Panc1 (cell line): ENCODE measurements at regions not wholly inside any gene's neighbourhood (a gene's known extent, or its start where the extent isn't known, plus 50 kb on each side); places are given as distances from the start of the nearest gene placed in this dataset.

Source experiments
- ATAC-seq: fragments of 200-7000 bp; cut with Tn5 transposase; 2 replicates; pipeline ENCODE4 v1.9.1; 2020; ENCODE audit warnings: mild to moderate bottlenecking, moderate library complexity
- BruUV-seq: library from RNA; stranded (reverse); fragments of 400-500 nt; replicated peaks from 2 replicates; lab custom pipeline; 2021; lab: Mats Ljungman, UMichigan
- CTCF ChIA-PET: fragments of 300-600 bp; sonication (Branson Sonifier 250); formaldehyde crosslinking; loops from one replicate; lab custom pipeline; 2022; ENCODE audit warnings: antibody characterized with exemption; lab: Charles Lee
- POLR2A ChIA-PET: fragments of 300-600 bp; sonication (Branson Sonifier 250); formaldehyde crosslinking; loops from one replicate; lab custom pipeline; 2022; ENCODE audit warnings: antibody characterized with exemption; lab: Charles Lee
- DNase-seq: peaks from one replicate; pipeline ENCODE4 v3.0.0-alpha.2; 2010; ENCODE audit warnings: low read depth, low spot score
- H3K27ac ChIP-seq: 2 replicates; pipeline ENCODE4 v1.5.1; 2011; ENCODE audit warnings: mild to moderate bottlenecking, low read length, inconsistent platforms
- H3K27me3 ChIP-seq: fragments of 200-500 bp; sonication (Bioruptor generic); 2 replicates; pipeline ENCODE4 v1.6.0; 2014; ENCODE audit warnings: low read length, inconsistent platforms; ENCODE audit not compliant: control insufficient read depth, insufficient read depth
- H3K36me3 ChIP-seq: fragments of 200-500 bp; sonication (Bioruptor generic); 2 replicates; pipeline ENCODE4 v1.5.1; 2014; ENCODE audit warnings: inconsistent platforms, mild to moderate bottlenecking, low read length, moderate library complexity; ENCODE audit not compliant: control insufficient read depth, insufficient read depth
- H3K4me1 ChIP-seq: 2 replicates; pipeline ENCODE4 v1.5.1; 2011; ENCODE audit warnings: inconsistent platforms, mild to moderate bottlenecking, low read length, moderate library complexity; ENCODE audit not compliant: control insufficient read depth, insufficient read depth
- H3K4me3 ChIP-seq, 2 experiments: 2 replicates each; pipeline ENCODE4 v1.5.1; 2011 to 2012; ENCODE audit warnings: low read depth in 2 of 2, low read length in 2 of 2, mild to moderate bottlenecking in 2 of 2, inconsistent platforms in 1 of 2, moderate library complexity in 1 of 2
- H3K9me3 ChIP-seq: fragments of 200-500 bp; sonication (Bioruptor generic); 2 replicates; pipeline ENCODE4 v1.5.1; 2014; ENCODE audit warnings: low read depth, mild to moderate bottlenecking, inconsistent platforms, low read length, moderate library complexity; ENCODE audit not compliant: control insufficient read depth, insufficient read depth
- POLR2AphosphoS5 ChIP-seq: IDR thresholded peaks from 2 replicates; pipeline ENCODE4 v1.6.1; 2012; ENCODE audit warnings: mild to moderate bottlenecking, low read depth, low read length, moderate library complexity
- SIN3A ChIP-seq: IDR thresholded peaks from 2 replicates; pipeline ENCODE4 v1.6.1; 2012; ENCODE audit warnings: low read depth, mild to moderate bottlenecking, low read length, moderate library complexity, borderline replicate concordance; ENCODE audit not compliant: insufficient read depth
- TCF7L2 ChIP-seq: IDR thresholded peaks from 2 replicates; pipeline ENCODE4 v1.6.1; 2011; ENCODE audit warnings: mild to moderate bottlenecking, low read depth, low read length, inconsistent platforms
- in situ Hi-C: cut with HindIII; loops from 2 replicates; pipeline ENCODE4 v1.10.0; 2016; ENCODE audit warnings: low sequenced_read_pairs, low pct_unique_long_range_greater_than_20kb
- intact Hi-C: fragments of 100-400 bp; cut with micrococcal nuclease; formaldehyde crosslinking; loops from one replicate; pipeline ENCODE4 v1.10.0; 2022; ENCODE audit not compliant: unreplicated experiment
- TF ChIP-seq, protein P1 (sequence below), 2 experiments: IDR thresholded peaks; 2 replicates each; pipeline ENCODE4 v1.6.1; 2011 to 2012; ENCODE audit warnings: low read depth in 2 of 2, control low read depth in 1 of 2, low read length in 1 of 2, mild to moderate bottlenecking in 1 of 2, moderate library complexity in 1 of 2; ENCODE audit not compliant: insufficient read depth in 1 of 2
- TF ChIP-seq, protein P2 (sequence below): fragments of 450-650 bp; IDR thresholded peaks from 2 replicates; pipeline ENCODE4 v1.5.1; 2017; ENCODE audit warnings: mild to moderate bottlenecking

DNA sequence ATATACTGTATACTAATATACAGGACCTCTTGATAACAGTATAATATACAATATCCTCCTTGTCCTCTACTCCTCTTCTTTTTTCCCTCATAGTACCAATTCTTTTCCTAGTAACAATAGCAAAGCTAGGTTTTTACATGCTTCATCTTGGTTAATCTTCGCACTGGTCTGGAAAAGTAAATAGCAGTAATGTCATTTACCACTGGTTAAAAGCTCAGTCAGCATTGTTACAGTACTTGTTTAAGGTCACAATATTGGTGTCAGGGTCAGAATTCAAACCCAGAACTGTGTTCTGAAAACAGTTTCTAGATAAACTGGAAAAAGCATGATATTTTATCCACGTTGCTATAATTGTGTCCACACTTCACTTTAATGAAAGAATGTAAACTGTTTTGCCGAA, 692.4 kb upstream of the CDH6 start:
- ATAC-seq (no peak), DNase-seq (no peak)
- in situ Hi-C loops, result no loop called here
- Histone ChIP-seq H3K4me1 (no peaks in the 10 kb centered on the region), H3K27me3 (no peaks in the 10 kb centered on the region), H3K27ac (no peak overlapping the region), H3K36me3 (no peaks in the 10 kb centered on the region), H3K4me3 (no peak overlapping the region), H3K9me3 (no peaks in the 10 kb centered on the region)
- TF ChIP-seq, protein P1, sequence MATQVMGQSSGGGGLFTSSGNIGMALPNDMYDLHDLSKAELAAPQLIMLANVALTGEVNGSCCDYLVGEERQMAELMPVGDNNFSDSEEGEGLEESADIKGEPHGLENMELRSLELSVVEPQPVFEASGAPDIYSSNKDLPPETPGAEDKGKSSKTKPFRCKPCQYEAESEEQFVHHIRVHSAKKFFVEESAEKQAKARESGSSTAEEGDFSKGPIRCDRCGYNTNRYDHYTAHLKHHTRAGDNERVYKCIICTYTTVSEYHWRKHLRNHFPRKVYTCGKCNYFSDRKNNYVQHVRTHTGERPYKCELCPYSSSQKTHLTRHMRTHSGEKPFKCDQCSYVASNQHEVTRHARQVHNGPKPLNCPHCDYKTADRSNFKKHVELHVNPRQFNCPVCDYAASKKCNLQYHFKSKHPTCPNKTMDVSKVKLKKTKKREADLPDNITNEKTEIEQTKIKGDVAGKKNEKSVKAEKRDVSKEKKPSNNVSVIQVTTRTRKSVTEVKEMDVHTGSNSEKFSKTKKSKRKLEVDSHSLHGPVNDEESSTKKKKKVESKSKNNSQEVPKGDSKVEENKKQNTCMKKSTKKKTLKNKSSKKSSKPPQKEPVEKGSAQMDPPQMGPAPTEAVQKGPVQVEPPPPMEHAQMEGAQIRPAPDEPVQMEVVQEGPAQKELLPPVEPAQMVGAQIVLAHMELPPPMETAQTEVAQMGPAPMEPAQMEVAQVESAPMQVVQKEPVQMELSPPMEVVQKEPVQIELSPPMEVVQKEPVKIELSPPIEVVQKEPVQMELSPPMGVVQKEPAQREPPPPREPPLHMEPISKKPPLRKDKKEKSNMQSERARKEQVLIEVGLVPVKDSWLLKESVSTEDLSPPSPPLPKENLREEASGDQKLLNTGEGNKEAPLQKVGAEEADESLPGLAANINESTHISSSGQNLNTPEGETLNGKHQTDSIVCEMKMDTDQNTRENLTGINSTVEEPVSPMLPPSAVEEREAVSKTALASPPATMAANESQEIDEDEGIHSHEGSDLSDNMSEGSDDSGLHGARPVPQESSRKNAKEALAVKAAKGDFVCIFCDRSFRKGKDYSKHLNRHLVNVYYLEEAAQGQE (IDR thresholded peaks at IDR 0.05; ENCODE audit: insufficient read depth in 1 of 2, low read depth in 2 of 2, low read length in 1 of 2), result no peak
- TF ChIP-seq POLR2AphosphoS5 (no peak), TCF7L2 (no peak), SIN3A (no peak)
- TF ChIP-seq, protein P2, sequence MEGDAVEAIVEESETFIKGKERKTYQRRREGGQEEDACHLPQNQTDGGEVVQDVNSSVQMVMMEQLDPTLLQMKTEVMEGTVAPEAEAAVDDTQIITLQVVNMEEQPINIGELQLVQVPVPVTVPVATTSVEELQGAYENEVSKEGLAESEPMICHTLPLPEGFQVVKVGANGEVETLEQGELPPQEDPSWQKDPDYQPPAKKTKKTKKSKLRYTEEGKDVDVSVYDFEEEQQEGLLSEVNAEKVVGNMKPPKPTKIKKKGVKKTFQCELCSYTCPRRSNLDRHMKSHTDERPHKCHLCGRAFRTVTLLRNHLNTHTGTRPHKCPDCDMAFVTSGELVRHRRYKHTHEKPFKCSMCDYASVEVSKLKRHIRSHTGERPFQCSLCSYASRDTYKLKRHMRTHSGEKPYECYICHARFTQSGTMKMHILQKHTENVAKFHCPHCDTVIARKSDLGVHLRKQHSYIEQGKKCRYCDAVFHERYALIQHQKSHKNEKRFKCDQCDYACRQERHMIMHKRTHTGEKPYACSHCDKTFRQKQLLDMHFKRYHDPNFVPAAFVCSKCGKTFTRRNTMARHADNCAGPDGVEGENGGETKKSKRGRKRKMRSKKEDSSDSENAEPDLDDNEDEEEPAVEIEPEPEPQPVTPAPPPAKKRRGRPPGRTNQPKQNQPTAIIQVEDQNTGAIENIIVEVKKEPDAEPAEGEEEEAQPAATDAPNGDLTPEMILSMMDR, result no peak
- BruUV-seq, result no TSS peak
- ChIA-PET POLR2A (no interaction called here), CTCF (no interaction called here)
- intact Hi-C loops, result no loop called here

DNA sequence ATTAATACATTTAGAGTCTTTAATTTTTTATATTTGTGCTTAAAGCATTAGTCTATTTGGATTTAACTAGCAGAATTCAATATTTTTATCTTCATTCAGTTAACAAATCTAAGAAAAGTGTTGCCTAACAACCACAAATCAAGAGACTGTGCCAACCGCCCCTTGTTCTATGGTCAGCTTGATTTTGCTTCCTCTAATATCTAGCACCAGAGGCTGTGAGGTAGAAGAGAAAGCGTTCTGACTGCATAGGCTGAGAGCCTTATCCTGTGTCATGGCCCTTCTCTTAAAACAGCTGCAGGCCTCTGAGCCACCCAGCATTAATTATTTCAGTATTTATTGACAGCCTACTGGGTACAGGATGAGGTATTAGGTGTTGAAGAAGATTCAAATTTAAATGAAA, 693.0 kb upstream of the CDH6 start:
- H3K27ac ChIP-seq, result no peak overlapping the region
- H3K4me3 ChIP-seq, result no peak overlapping the region
- in situ Hi-C loops (no loop called here), intact Hi-C loops (no loop called here)
- no peak for DNase-seq
- H3K4me1 ChIP-seq, result no peaks in the 10 kb centered on the region
- CTCF ChIA-PET, result no interaction called here
- no peaks in the 10 kb centered on the region for H3K36me3 ChIP-seq
- POLR2A ChIA-PET, result no interaction called here
- H3K9me3 ChIP-seq, result no peaks in the 10 kb centered on the region
- BruUV-seq, result no TSS peak
- no peaks in the 10 kb centered on the region for H3K27me3 ChIP-seq
- no peak for ATAC-seq
- TF ChIP-seq SIN3A (no peak), POLR2AphosphoS5 (no peak), TCF7L2 (no peak)
- TF ChIP-seq, protein P2, result no peak
- TF ChIP-seq, protein P1 (IDR thresholded peaks at IDR 0.05; ENCODE audit: insufficient read depth in 1 of 2, low read depth in 2 of 2, low read length in 1 of 2), result no peak
